COR-L47 (cell line): ENCODE measurements at regions not wholly inside any gene's neighbourhood (a gene's known extent, or its start where the extent isn't known, plus 50 kb on each side); places are given as distances from the start of the nearest gene placed in this dataset.
A peak's percentile ranks its signal among the peaks of the same experiment; 100 is the strongest.
"Not testable (repeated sequence)": the region's sequence is repeated elsewhere in the genome, so short reads cannot be mapped to it uniquely, and the experiment has no call there.

Experiments used
- DNase-seq: peaks from one replicate; lab custom pipeline; 2025; lab: John Stamatoyannopoulos, UW

GRCh38 chrX:123788193-123788592, 55.3 kb upstream of the THOC2 start:
- not testable (repeated sequence) for DNase-seq

GRCh38 chrX:123788744-123789143, 55.9 kb upstream of the THOC2 start:
- DNase-seq: no peak

GRCh38 chrX:123797543-123798447, 62.1 kb upstream of the XIAP start:
- DNase-seq: no peak

- not testable (repeated sequence) for DNase-seq
These were observed 61.0 kb upstream of the XIAP start for GRCh38 chrX:123798706-123799430.

GRCh38 chrX:123801901-123802300, 58.0 kb upstream of the XIAP start:
- DNase-seq: no peak

- DNase-seq: peak; percentile 86
These were observed 56.4 kb upstream of the XIAP start for GRCh38 chrX:123803331-123803983.

- not testable (repeated sequence) for DNase-seq
These were observed 55.9 kb upstream of the XIAP start for GRCh38 chrX:123803984-123804365.

GRCh38 chrX:123807835-123808416, 51.9 kb upstream of the XIAP start:
- peak; percentile 12 for DNase-seq

GRCh38 chrX:123809854-123810375, 49.9 kb upstream of the XIAP start:
- DNase-seq: no peak
